8988T (cell line): ENCODE measurements at regions not wholly inside any gene's neighbourhood (a gene's known extent, or its start where the extent isn't known, plus 50 kb on each side); places are given as distances from the start of the nearest gene placed in this dataset.
"Not testable (repeated sequence)": the region's sequence is repeated elsewhere in the genome, so short reads cannot be mapped to it uniquely, and the experiment has no call there.

Source experiments
- DNase-seq: peaks from one replicate; pipeline ENCODE4 v3.0.0; 2011

GRCh38 chr5:44252545-44252944 is 136.7 kb downstream of the FGF10 start:
- no peak for DNase-seq

- DNase-seq = no peak
These were observed 142.2 kb downstream of the FGF10 start for GRCh38 chr5:44246986-44247385.

- DNase-seq = no peak
These were observed 143.3 kb downstream of the FGF10 start for GRCh38 chr5:44245935-44246334.

- DNase-seq = no peak
These were observed 146.4 kb downstream of the FGF10 start for GRCh38 chr5:44242791-44243190.

GRCh38 chr5:44236040-44236439 is 153.2 kb downstream of the FGF10 start:
- no peak for DNase-seq

- no peak for DNase-seq
These were observed 155.5 kb downstream of the FGF10 start for GRCh38 chr5:44233691-44234090.

- no peak for DNase-seq
These were observed 163.7 kb downstream of the FGF10 start for GRCh38 chr5:44225231-44226160.

GRCh38 chr5:44199408-44199807 is 189.8 kb downstream of the FGF10 start:
- DNase-seq = no peak

- DNase-seq = no peak
These were observed 200.0 kb downstream of the FGF10 start for GRCh38 chr5:44189255-44189654.

- no peak for DNase-seq
These were observed 201.2 kb downstream of the FGF10 start for GRCh38 chr5:44187973-44188372.

GRCh38 chr5:44183753-44184152 is 205.5 kb downstream of the FGF10 start:
- DNase-seq = no peak

- no peak for DNase-seq
These were observed 205.9 kb downstream of the FGF10 start for GRCh38 chr5:44183312-44183711.

GRCh38 chr5:44178414-44178813 is 210.8 kb downstream of the FGF10 start:
- DNase-seq = no peak

GRCh38 chr5:44167540-44167939 is 221.7 kb downstream of the FGF10 start:
- DNase-seq = no peak

- no peak for DNase-seq
These were observed 228.9 kb downstream of the FGF10 start for GRCh38 chr5:44160369-44160768.

- DNase-seq = no peak
These were observed 239.0 kb downstream of the FGF10 start for GRCh38 chr5:44150075-44150723.

GRCh38 chr5:44117947-44118346 is 271.3 kb downstream of the FGF10 start:
- DNase-seq = not testable (repeated sequence)

GRCh38 chr5:44108232-44108631 is 281.0 kb downstream of the FGF10 start:
- not testable (repeated sequence) for DNase-seq

GRCh38 chr5:44099643-44100042 is 289.6 kb downstream of the FGF10 start:
- no peak for DNase-seq

- DNase-seq = no peak
These were observed 299.6 kb downstream of the FGF10 start for GRCh38 chr5:44089424-44090144.

GRCh38 chr5:44085083-44085482 is 304.1 kb downstream of the FGF10 start:
- DNase-seq = no peak

- DNase-seq = not testable (repeated sequence)
These were observed 314.7 kb downstream of the FGF10 start for GRCh38 chr5:44074547-44074946.

GRCh38 chr5:44051591-44051990 is 337.6 kb downstream of the FGF10 start:
- no peak for DNase-seq
